ENCODE measurements at regions not wholly inside any gene's neighbourhood (a gene's known extent, or its start where the extent isn't known, plus 50 kb on each side); places are given as distances from the start of the nearest gene placed in this dataset.

DNA sequence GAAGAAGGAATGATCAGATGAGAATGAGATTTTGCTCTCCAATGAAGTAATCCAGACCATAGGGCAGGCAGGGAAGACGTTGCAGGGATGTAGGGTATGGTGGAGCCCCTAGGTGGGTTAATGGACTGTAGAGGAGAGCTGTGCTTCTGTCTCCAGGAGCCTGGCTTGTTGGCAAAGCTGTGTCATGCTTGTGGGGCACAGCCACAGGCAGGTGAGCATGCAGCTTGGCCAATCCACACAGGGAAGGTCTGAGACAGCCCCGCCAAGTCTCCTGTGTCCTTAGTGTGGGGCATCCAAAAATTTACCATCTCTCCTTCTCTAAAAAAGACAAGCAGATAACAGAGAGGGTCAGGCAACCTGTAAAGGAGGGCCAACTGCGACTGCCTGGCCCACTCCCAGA lies 71.4 kb upstream of the FLT1 start:
- no peak overlapping the region for H3K4me3 Mint-ChIP-seq
- no peaks in the 10 kb centered on the region for H3K4me1 Mint-ChIP-seq
- H3K36me3 Mint-ChIP-seq (ENCODE audit: low read depth), result no peaks in the 10 kb centered on the region
- TF ChIP-seq, protein P1, sequence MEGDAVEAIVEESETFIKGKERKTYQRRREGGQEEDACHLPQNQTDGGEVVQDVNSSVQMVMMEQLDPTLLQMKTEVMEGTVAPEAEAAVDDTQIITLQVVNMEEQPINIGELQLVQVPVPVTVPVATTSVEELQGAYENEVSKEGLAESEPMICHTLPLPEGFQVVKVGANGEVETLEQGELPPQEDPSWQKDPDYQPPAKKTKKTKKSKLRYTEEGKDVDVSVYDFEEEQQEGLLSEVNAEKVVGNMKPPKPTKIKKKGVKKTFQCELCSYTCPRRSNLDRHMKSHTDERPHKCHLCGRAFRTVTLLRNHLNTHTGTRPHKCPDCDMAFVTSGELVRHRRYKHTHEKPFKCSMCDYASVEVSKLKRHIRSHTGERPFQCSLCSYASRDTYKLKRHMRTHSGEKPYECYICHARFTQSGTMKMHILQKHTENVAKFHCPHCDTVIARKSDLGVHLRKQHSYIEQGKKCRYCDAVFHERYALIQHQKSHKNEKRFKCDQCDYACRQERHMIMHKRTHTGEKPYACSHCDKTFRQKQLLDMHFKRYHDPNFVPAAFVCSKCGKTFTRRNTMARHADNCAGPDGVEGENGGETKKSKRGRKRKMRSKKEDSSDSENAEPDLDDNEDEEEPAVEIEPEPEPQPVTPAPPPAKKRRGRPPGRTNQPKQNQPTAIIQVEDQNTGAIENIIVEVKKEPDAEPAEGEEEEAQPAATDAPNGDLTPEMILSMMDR (conservative IDR thresholded peaks at IDR 0.05), result no peak
- no peaks in the 10 kb centered on the region for H3K27me3 Mint-ChIP-seq (ENCODE audit: low read depth)
- no peak for DNase-seq (ENCODE audit: low read depth, low spot score)
- no peaks in the 10 kb centered on the region for H3K9me3 Mint-ChIP-seq
- no peak overlapping the region for H3K27ac Mint-ChIP-seq (ENCODE audit: unreplicated experiment)

DNA sequence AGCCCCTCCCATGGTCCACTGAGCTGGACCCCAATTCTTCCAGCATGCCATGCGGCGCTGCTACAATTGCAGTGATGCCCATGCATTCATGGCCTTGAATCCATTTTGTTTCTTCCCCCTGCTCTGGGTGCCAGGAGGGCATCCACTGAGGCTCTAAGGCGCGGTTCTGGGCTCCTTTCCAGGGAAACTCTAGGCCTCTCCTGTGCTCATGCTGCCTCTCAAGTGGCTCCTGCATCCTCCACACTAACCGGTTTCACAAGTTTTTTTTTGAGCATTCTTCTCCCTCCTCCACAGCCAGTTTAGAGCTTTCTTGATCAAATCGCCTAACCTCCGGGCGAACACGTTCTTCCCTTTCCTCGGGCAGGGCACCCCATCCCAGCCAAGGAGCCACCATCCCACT lies 69.1 kb upstream of the FLT1 start:
- Mint-ChIP-seq H3K4me3 (no peak overlapping the region), H3K27ac (ENCODE audit: unreplicated experiment) (no peak overlapping the region), H3K4me1 (no peaks in the 10 kb centered on the region), H3K27me3 (ENCODE audit: low read depth) (no peaks in the 10 kb centered on the region), H3K36me3 (ENCODE audit: low read depth) (no peaks in the 10 kb centered on the region), H3K9me3 (peaks cover 4% of the 10 kb centered on the region)
- DNase-seq (ENCODE audit: low read depth, low spot score), result no peak
- TF ChIP-seq, protein P1 (conservative IDR thresholded peaks at IDR 0.05), result no peak

DNA sequence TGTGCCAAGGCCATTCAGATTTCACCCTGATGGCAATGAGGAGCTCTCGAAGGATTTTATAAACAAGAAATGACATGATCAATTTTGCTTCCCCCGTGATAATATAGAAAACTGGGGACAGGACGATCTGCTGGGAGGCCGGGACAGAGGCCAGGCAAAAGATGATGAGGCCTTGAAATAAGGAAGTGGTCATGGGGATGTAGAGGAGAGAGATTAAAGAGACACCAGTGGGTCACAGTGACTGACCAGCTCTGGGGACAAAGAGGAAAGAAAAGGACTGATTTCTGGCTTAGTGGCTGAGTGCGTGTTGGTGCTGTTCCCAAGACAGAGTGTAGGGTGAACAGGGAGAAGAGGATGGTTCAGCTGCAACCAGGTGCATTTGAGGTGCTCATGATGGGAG lies 68.7 kb upstream of the FLT1 start:
- H3K27me3 Mint-ChIP-seq (ENCODE audit: low read depth), result no peaks in the 10 kb centered on the region
- H3K27ac Mint-ChIP-seq (ENCODE audit: unreplicated experiment), result no peak overlapping the region
- no peak overlapping the region for H3K4me3 Mint-ChIP-seq
- H3K4me1 Mint-ChIP-seq, result no peaks in the 10 kb centered on the region
- TF ChIP-seq, protein P1 (conservative IDR thresholded peaks at IDR 0.05), result no peak
- no peak for DNase-seq (ENCODE audit: low read depth, low spot score)
- H3K36me3 Mint-ChIP-seq (ENCODE audit: low read depth), result no peaks in the 10 kb centered on the region
- peaks cover 4% of the 10 kb centered on the region for H3K9me3 Mint-ChIP-seq

DNA sequence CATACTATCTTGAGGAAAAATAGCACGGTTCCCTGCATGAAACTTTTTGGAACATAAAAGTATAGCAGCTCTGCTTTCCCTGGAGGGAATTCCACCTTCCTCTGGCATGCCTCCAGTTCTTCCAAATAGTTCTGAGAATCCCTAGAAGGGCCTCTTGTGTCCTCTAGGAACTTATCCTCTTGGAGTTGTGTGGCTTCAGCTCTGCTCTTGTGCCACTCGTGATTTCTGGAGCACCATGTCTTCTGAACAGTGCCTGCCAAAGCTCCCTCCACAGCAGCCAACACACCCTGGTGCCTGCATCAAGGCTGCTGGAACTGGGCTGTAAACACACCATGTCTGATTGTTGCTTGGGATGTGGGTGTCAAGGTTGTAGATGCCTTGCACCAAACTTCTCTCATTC lies 65.7 kb upstream of the FLT1 start:
- peaks cover 9% of the 10 kb centered on the region for H3K4me1 Mint-ChIP-seq
- TF ChIP-seq, protein P1 (conservative IDR thresholded peaks at IDR 0.05), result no peak
- no peak overlapping the region for H3K27ac Mint-ChIP-seq (ENCODE audit: unreplicated experiment)
- H3K4me3 Mint-ChIP-seq, result no peak overlapping the region
- H3K27me3 Mint-ChIP-seq (ENCODE audit: low read depth), result no peaks in the 10 kb centered on the region
- H3K9me3 Mint-ChIP-seq, result peaks cover 4% of the 10 kb centered on the region
- H3K36me3 Mint-ChIP-seq (ENCODE audit: low read depth), result no peaks in the 10 kb centered on the region
- DNase-seq (ENCODE audit: low read depth, low spot score), result no peak

GRCh38 chr13:28559636-28560259 lies 64.8 kb upstream of the FLT1 start:
- H3K27me3 Mint-ChIP-seq (ENCODE audit: low read depth), result no peaks in the 10 kb centered on the region
- H3K36me3 Mint-ChIP-seq (ENCODE audit: low read depth), result no peaks in the 10 kb centered on the region
- no peak overlapping the region for H3K27ac Mint-ChIP-seq (ENCODE audit: unreplicated experiment)
- no peak overlapping the region for H3K4me3 Mint-ChIP-seq
- peaks cover 9% of the 10 kb centered on the region for H3K4me1 Mint-ChIP-seq
- DNase-seq (ENCODE audit: low read depth, low spot score), result no peak
- peaks cover 4% of the 10 kb centered on the region for H3K9me3 Mint-ChIP-seq
- TF ChIP-seq, protein P1 (conservative IDR thresholded peaks at IDR 0.05), result no peak
